WTC11 (cell line): ENCODE measurements at regions not wholly inside any gene's neighbourhood (a gene's known extent, or its start where the extent isn't known, plus 50 kb on each side); places are given as distances from the start of the nearest gene placed in this dataset.

Source experiments
- ATAC-seq: fragments of 200-7000 bp; cut with Tn5 transposase; 2 replicates; pipeline ENCODE4 v1.10.0; 2021; ENCODE audit warnings: mild to moderate bottlenecking, moderate library complexity
- CTCF ChIA-PET: fragments of 300-600 bp; sonication (Branson Sonifier 250); formaldehyde crosslinking; loops from one replicate; lab custom pipeline; 2021; ENCODE audit warnings: antibody characterized with exemption; lab: Charles Lee
- POLR2A ChIA-PET: fragments of 350-600 bp; sonication (Branson Sonifier 250); formaldehyde crosslinking; loops from one replicate; lab custom pipeline; 2021; ENCODE audit warnings: antibody characterized with exemption; lab: Charles Lee
- DNase-seq: peaks from one replicate; pipeline ENCODE4 v3.0.0; 2021; ENCODE audit warnings: low spot score
- H3K27ac Mint-ChIP-seq: 2 replicates; pipeline ENCODE4 v1.8.0; 2021; ENCODE audit warnings: mixed read lengths
- H3K27me3 Mint-ChIP-seq: 2 replicates; pipeline ENCODE4 v1.8.0; 2021; ENCODE audit warnings: low read depth, mild to moderate bottlenecking, moderate library complexity, mixed read lengths
- H3K36me3 Mint-ChIP-seq: 2 replicates; pipeline ENCODE4 v1.8.0; 2021; ENCODE audit warnings: mixed read lengths
- H3K4me1 Mint-ChIP-seq: 2 replicates; pipeline ENCODE4 v1.8.0; 2022; ENCODE audit warnings: mixed read lengths
- H3K4me3 Mint-ChIP-seq: 2 replicates; pipeline ENCODE4 v1.8.0; 2021; ENCODE audit warnings: mild to moderate bottlenecking, moderate library complexity, mixed read lengths
- H3K9me3 Mint-ChIP-seq: 2 replicates; pipeline ENCODE4 v1.8.0; 2021; ENCODE audit warnings: mixed read lengths
- CBFB ChIP-seq: sonication (generic); formaldehyde crosslinking; IDR thresholded peaks from 2 replicates; pipeline ENCODE4 v1.8.1; 2022; ENCODE audit warnings: mild to moderate bottlenecking, low read depth, missing genetic modification reagents
- FOXP1 ChIP-seq: sonication (generic); formaldehyde crosslinking; IDR thresholded peaks from 2 replicates; pipeline ENCODE4 v1.8.0; 2022; ENCODE audit warnings: missing genetic modification reagents, mild to moderate bottlenecking, moderate library complexity, borderline replicate concordance
- NR2C2 ChIP-seq: sonication (generic); formaldehyde crosslinking; IDR thresholded peaks from 2 replicates; pipeline ENCODE4 v1.8.0; 2022; ENCODE audit warnings: mild to moderate bottlenecking, missing genetic modification reagents
- NR3C1 ChIP-seq: sonication (generic); formaldehyde crosslinking; conservative IDR thresholded peaks from 2 replicates; pipeline ENCODE4 v1.8.1; 2023; ENCODE audit warnings: low read depth, mild to moderate bottlenecking, missing genetic modification reagents
- SMAD4 ChIP-seq: sonication (generic); formaldehyde crosslinking; IDR thresholded peaks from 2 replicates; pipeline ENCODE4 v1.8.0; 2022; ENCODE audit warnings: mild to moderate bottlenecking, missing genetic modification reagents
- ZNF232 ChIP-seq: sonication (generic); formaldehyde crosslinking; IDR thresholded peaks from 2 replicates; pipeline ENCODE4 v1.8.0; 2022; ENCODE audit warnings: mild to moderate bottlenecking, missing genetic modification reagents
- ZNF671 ChIP-seq: fragments of 250-450 bp; sonication (Bioruptor Pico); IDR thresholded peaks from 2 replicates; pipeline ENCODE4 v1.8.0; 2021; ENCODE audit warnings: mild to moderate bottlenecking
- TF ChIP-seq, protein P1 (sequence below): sonication (generic); formaldehyde crosslinking; IDR thresholded peaks from 2 replicates; pipeline ENCODE4 v1.8.1; 2022; ENCODE audit warnings: mild to moderate bottlenecking, missing genetic modification reagents, moderate library complexity, borderline replicate concordance
- TF ChIP-seq, protein P2 (sequence below): sonication (generic); formaldehyde crosslinking; conservative IDR thresholded peaks from 2 replicates; pipeline ENCODE4 v1.8.1; 2023; ENCODE audit warnings: mild to moderate bottlenecking, low read depth, missing genetic modification reagents, moderate library complexity
- TF ChIP-seq, protein P3 (sequence below): sonication (generic); formaldehyde crosslinking; IDR thresholded peaks from 2 replicates; pipeline ENCODE4 v1.8.0; 2023; ENCODE audit warnings: missing genetic modification reagents, mild to moderate bottlenecking, borderline replicate concordance
- TF ChIP-seq, protein P4 (sequence below): sonication (generic); formaldehyde crosslinking; IDR thresholded peaks from 2 replicates; pipeline ENCODE4 v1.8.0; 2023; ENCODE audit warnings: missing genetic modification reagents
- TF ChIP-seq, protein P5 (sequence below): fragments of 250-450 bp; sonication (Bioruptor Pico); IDR thresholded peaks from 2 replicates; pipeline ENCODE4 v1.9.0; 2021; ENCODE audit warnings: mild to moderate bottlenecking, borderline replicate concordance

DNA sequence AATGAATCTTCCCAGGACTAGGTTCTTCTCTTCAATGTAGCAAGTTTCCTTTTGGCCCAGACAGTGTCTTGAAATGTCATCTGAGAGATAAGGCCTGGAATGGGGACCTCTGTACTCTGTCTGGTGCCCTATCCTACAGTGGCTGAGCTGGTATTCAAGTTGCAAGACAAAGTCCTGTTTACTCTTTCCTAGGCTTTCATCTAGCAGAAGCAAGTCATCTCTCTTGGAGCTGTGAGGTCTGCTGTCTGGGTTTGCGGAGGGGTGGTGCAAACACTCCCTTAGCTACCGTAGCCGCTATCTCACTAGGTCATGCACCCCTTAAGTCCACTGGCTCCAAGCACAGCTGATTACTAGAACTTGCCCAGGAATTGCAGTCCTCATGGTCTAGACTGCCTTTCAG lies 149.7 kb upstream of the SLC16A7 start:
- H3K9me3 Mint-ChIP-seq = peaks cover 24% of the 10 kb centered on the region
- DNase-seq (no peak), ATAC-seq (no peak)
- ChIA-PET POLR2A (interaction anchor here (0.6 kb wide), 1 partner anchor 1021 kb away, joined by 3 read pairs; no protein-coding TSS in a partner anchor), CTCF (interaction anchor here (1.0 kb wide), 1 partner anchor 389 kb away, joined by 6 read pairs; no protein-coding TSS in a partner anchor)
- no peak overlapping the region for H3K4me3 Mint-ChIP-seq
- H3K36me3 Mint-ChIP-seq = peaks cover 11% of the 10 kb centered on the region
- peaks cover 10% of the 10 kb centered on the region for H3K4me1 Mint-ChIP-seq
- TF ChIP-seq ZNF671 (CRISPR knock-in tag) (no peak), SMAD4 (CRISPR knock-in tag) (no peak), FOXP1 (no peak), ZNF232 (CRISPR knock-in tag) (no peak)
- TF ChIP-seq, protein P1, sequence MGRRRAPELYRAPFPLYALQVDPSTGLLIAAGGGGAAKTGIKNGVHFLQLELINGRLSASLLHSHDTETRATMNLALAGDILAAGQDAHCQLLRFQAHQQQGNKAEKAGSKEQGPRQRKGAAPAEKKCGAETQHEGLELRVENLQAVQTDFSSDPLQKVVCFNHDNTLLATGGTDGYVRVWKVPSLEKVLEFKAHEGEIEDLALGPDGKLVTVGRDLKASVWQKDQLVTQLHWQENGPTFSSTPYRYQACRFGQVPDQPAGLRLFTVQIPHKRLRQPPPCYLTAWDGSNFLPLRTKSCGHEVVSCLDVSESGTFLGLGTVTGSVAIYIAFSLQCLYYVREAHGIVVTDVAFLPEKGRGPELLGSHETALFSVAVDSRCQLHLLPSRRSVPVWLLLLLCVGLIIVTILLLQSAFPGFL (CRISPR knock-in tag) = no peak
- TF ChIP-seq, protein P2, sequence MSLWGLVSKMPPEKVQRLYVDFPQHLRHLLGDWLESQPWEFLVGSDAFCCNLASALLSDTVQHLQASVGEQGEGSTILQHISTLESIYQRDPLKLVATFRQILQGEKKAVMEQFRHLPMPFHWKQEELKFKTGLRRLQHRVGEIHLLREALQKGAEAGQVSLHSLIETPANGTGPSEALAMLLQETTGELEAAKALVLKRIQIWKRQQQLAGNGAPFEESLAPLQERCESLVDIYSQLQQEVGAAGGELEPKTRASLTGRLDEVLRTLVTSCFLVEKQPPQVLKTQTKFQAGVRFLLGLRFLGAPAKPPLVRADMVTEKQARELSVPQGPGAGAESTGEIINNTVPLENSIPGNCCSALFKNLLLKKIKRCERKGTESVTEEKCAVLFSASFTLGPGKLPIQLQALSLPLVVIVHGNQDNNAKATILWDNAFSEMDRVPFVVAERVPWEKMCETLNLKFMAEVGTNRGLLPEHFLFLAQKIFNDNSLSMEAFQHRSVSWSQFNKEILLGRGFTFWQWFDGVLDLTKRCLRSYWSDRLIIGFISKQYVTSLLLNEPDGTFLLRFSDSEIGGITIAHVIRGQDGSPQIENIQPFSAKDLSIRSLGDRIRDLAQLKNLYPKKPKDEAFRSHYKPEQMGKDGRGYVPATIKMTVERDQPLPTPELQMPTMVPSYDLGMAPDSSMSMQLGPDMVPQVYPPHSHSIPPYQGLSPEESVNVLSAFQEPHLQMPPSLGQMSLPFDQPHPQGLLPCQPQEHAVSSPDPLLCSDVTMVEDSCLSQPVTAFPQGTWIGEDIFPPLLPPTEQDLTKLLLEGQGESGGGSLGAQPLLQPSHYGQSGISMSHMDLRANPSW (CRISPR knock-in tag) = no peak
- TF ChIP-seq, protein P3, sequence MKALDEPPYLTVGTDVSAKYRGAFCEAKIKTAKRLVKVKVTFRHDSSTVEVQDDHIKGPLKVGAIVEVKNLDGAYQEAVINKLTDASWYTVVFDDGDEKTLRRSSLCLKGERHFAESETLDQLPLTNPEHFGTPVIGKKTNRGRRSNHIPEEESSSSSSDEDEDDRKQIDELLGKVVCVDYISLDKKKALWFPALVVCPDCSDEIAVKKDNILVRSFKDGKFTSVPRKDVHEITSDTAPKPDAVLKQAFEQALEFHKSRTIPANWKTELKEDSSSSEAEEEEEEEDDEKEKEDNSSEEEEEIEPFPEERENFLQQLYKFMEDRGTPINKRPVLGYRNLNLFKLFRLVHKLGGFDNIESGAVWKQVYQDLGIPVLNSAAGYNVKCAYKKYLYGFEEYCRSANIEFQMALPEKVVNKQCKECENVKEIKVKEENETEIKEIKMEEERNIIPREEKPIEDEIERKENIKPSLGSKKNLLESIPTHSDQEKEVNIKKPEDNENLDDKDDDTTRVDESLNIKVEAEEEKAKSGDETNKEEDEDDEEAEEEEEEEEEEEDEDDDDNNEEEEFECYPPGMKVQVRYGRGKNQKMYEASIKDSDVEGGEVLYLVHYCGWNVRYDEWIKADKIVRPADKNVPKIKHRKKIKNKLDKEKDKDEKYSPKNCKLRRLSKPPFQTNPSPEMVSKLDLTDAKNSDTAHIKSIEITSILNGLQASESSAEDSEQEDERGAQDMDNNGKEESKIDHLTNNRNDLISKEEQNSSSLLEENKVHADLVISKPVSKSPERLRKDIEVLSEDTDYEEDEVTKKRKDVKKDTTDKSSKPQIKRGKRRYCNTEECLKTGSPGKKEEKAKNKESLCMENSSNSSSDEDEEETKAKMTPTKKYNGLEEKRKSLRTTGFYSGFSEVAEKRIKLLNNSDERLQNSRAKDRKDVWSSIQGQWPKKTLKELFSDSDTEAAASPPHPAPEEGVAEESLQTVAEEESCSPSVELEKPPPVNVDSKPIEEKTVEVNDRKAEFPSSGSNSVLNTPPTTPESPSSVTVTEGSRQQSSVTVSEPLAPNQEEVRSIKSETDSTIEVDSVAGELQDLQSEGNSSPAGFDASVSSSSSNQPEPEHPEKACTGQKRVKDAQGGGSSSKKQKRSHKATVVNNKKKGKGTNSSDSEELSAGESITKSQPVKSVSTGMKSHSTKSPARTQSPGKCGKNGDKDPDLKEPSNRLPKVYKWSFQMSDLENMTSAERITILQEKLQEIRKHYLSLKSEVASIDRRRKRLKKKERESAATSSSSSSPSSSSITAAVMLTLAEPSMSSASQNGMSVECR = no peak
- H3K27ac Mint-ChIP-seq = no peak overlapping the region
- peaks cover 3% of the 10 kb centered on the region for H3K27me3 Mint-ChIP-seq

DNA sequence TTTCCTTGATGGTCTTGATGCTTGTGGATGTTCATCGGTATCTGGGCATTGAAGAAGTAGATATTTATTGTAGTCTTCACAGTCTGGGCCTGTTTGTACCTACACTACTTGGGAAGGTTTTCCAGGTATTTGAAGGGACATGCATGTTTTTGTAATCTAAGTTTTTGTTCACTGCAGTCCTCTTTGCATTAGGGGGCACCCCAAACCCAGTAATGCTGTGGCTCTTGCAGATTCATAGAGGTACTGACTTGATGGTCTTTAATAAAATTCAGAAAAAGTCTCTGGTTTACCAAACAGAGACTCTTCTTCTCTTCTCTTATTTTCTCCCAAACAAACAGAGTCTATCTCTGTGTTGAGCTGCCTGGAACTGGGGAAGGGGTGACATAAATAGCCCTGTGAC lies 150.9 kb upstream of the SLC16A7 start:
- DNase-seq (peak; percentile 15), ATAC-seq (no peak; the same call in 1 of the 2 replicates)
- CTCF ChIA-PET = no interaction called here
- no peak overlapping the region for H3K27ac Mint-ChIP-seq
- H3K27me3 Mint-ChIP-seq = peaks cover 3% of the 10 kb centered on the region
- H3K4me1 Mint-ChIP-seq = peaks cover 10% of the 10 kb centered on the region
- TF ChIP-seq NR3C1 (CRISPR knock-in tag) = no peak
- no peak for TF ChIP-seq NR2C2 (CRISPR knock-in tag)
- no peak for TF ChIP-seq CBFB (CRISPR knock-in tag)
- TF ChIP-seq, protein P4, sequence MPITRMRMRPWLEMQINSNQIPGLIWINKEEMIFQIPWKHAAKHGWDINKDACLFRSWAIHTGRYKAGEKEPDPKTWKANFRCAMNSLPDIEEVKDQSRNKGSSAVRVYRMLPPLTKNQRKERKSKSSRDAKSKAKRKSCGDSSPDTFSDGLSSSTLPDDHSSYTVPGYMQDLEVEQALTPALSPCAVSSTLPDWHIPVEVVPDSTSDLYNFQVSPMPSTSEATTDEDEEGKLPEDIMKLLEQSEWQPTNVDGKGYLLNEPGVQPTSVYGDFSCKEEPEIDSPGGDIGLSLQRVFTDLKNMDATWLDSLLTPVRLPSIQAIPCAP (CRISPR knock-in tag) = no peak
- TF ChIP-seq, protein P5, sequence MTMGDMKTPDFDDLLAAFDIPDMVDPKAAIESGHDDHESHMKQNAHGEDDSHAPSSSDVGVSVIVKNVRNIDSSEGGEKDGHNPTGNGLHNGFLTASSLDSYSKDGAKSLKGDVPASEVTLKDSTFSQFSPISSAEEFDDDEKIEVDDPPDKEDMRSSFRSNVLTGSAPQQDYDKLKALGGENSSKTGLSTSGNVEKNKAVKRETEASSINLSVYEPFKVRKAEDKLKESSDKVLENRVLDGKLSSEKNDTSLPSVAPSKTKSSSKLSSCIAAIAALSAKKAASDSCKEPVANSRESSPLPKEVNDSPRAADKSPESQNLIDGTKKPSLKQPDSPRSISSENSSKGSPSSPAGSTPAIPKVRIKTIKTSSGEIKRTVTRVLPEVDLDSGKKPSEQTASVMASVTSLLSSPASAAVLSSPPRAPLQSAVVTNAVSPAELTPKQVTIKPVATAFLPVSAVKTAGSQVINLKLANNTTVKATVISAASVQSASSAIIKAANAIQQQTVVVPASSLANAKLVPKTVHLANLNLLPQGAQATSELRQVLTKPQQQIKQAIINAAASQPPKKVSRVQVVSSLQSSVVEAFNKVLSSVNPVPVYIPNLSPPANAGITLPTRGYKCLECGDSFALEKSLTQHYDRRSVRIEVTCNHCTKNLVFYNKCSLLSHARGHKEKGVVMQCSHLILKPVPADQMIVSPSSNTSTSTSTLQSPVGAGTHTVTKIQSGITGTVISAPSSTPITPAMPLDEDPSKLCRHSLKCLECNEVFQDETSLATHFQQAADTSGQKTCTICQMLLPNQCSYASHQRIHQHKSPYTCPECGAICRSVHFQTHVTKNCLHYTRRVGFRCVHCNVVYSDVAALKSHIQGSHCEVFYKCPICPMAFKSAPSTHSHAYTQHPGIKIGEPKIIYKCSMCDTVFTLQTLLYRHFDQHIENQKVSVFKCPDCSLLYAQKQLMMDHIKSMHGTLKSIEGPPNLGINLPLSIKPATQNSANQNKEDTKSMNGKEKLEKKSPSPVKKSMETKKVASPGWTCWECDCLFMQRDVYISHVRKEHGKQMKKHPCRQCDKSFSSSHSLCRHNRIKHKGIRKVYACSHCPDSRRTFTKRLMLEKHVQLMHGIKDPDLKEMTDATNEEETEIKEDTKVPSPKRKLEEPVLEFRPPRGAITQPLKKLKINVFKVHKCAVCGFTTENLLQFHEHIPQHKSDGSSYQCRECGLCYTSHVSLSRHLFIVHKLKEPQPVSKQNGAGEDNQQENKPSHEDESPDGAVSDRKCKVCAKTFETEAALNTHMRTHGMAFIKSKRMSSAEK (CRISPR knock-in tag) = no peak
- peaks cover 34% of the 10 kb centered on the region for H3K9me3 Mint-ChIP-seq
- POLR2A ChIA-PET = no interaction called here
- no peak overlapping the region for H3K4me3 Mint-ChIP-seq
- peaks cover 20% of the 10 kb centered on the region for H3K36me3 Mint-ChIP-seq
